C1 segment of cervical spinal cord (tissue), 14 donors: ENCODE measurements at regions not wholly inside any gene's neighbourhood (a gene's known extent, or its start where the extent isn't known, plus 50 kb on each side); places are given as distances from the start of the nearest gene placed in this dataset.
"Not testable (repeated sequence)": the region's sequence is repeated elsewhere in the genome, so short reads cannot be mapped to it uniquely, and the experiment has no call there.

ENCODE experiments used
- DNase-seq, 14 donors: peaks; one replicate each; lab custom pipeline; 2025; lab: John Stamatoyannopoulos, UW

GRCh38 chr3:5741017-5741416 lies 553.5 kb downstream of the EDEM1 start:
- DNase-seq, result no peak

DNA sequence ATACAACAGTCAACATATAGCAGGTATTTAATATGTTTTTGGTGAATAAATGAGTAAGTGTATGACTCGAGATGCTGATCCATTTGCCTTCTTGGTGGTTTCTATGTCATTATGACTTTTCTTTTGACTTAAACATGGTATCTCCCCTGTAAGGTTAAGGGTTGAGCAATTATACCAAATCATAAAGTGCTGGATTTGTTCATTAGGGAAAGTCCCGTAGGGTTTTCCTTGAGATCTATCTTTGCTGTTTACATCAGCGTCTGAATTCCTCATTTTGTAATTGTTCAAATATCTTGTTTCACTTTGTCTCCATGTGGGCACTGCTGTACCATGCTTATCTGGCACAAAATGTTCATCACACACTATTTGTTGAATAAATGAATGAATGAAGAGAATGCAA lies 562.6 kb downstream of the EDEM1 start:
- no peak for DNase-seq

DNA sequence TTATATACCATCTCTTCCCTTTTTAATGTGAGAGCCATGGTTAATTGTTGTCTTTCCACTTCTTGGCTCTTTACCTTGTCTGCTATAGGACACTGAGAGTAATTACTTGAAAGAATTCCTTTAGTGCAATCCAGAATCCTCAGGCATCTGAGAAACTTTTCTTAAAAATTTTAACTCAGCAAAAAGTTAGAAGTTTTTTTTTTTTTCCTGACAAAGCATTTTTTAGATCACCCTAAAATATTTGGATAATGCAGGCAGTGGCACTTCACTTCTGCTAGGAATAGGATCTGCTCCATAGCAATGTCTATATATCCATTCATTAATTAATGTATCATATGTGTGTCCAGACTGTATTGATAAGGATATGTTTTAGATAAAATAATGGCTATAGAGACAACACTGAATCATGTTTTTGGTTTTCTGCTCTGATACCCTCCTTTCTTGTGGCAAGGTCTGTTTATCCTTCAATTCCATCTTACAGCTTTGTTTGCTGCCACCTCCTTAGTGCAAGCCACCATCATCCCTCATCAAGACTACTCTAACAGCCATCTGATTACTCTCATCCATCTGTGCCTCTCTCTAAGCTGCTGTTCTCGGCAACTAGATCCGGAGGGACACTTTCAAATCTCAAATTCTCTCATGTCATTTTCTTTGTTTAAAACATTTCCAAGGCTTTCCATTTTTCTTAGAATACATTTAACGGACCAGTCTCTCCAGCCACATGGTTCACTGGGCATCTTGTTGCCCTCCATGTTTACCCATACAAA lies 563.5 kb downstream of the EDEM1 start:
- DNase-seq, result no peak

GRCh38 chr3:5754602-5755001 lies 567.1 kb downstream of the EDEM1 start:
- no peak for DNase-seq

DNA sequence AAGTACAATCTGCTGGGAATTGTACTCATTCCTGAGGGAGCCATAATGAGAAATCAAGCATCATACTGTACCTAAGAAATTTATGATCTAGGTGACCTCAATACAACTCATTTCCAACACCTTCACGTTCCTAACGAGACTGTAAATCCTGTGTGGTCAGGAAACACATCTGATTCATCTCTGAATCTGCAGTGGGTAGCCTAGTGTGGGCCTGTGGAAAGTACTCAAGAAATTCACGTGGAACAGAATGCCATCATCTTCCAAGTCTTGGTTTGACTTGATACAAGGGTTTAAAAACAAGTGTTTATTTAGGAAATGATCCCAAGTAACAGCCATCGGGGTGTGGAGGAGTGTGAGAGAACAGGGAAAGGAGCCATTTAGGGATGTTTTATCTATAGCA lies 568.9 kb downstream of the EDEM1 start:
- no peak for DNase-seq

DNA sequence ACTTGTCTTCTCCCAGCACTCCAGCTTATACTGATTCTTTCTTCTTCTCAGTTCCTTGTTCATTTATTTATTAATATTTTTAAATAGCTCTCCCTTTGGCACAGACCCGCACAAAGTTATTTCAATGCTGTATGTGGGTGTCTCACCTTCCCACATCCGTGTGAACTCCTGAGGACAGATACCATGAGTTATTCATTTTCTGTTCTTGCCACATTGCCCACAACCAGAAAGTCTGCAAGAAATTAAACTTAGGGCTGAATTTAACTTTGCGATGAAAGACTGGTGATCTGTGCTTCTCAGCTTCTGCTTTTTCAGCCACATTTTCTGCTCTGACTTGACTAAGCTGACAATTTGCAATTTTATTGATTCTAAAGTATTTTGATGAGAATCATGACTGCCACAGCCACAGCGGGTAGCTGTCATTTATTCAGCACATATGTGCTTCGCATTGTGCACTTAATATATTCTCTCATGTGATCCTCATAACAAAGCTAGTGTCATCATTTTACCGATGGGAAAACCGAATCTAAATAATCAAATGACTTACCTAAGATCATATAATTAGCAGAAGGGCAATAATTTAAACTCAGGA lies 569.8 kb downstream of the EDEM1 start:
- no peak for DNase-seq

DNA sequence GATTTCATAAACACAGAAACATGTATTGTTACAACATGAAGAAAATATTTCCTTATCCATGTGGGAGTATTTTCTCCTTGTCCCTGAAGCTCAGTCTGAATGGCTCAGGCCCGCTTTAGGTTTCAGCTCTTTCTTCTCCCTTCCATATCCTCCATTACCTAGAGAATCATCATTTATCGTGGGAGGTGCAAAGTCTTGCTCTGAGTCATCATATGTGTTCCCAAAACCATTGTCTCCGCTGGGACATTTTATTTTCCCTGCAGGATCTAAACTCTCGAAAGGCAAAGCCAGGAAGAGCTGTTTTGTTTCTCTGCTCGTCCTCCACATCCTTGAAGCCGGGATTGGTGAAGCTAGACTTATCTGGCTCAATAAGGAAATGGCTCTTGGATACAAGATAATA lies 571.2 kb downstream of the EDEM1 start:
- DNase-seq, result no peak

- DNase-seq, result no peak
These were observed 575.0 kb downstream of the EDEM1 start for GRCh38 chr3:5762506-5762905.

- DNase-seq, result no peak
These were observed 579.3 kb downstream of the EDEM1 start for GRCh38 chr3:5766848-5767247.

DNA sequence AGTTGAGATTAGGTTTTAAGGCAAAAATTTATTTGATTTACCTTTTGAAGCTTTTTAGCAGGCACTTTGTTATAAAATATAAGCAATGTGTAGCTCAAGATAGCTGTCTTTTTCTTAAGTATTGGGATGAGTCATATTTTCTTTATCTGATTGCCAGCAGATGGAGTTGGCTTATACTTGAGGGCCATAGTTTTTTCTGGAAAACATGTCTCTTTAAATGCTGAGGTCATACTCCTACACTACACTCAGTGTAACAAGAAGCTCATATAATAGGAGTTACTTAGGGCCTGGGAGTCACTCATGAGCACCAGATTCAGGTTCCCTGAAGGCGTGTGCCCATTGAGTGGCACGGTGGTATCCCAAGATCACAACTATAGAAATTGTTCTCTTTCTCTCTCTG lies 579.8 kb downstream of the EDEM1 start:
- DNase-seq, result no peak

DNA sequence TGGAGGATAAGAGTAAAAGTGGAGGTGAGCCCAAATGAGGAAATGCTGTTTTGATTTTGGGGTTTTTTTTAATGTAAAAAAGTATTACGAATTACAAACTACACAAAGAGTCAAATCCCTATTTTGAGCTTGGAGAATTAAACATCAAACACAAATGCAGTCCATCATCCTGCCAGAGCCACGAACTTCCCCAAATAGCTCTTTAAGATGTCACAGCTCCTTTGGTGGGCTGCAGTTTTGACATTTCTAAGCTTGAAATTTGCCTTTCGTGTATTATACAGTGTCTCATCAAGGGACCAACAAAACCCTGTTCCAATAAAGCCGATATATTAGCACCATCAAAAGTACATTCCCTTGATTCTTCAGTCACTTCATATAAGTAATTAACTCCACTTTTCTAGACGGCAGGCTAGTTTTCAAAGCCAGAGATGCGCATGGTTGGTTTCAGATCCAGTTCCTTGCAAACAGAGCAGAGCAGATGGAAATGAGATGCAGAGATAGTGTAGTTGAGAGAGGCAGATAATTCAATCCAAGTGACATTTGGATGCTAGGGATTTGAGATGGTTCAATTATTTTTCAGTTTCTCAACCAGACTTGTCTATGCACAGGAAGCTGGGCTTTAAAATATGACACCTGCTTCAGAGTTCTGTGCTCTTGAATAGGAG lies 580.9 kb downstream of the EDEM1 start:
- DNase-seq, result no peak

- DNase-seq, result no peak
These were observed 582.3 kb downstream of the EDEM1 start for GRCh38 chr3:5769825-5770224.

- no peak for DNase-seq
These were observed 586.8 kb downstream of the EDEM1 start for GRCh38 chr3:5774337-5774736.

- DNase-seq, result not testable (repeated sequence)
These were observed 587.6 kb downstream of the EDEM1 start for GRCh38 chr3:5775100-5775499.

- DNase-seq, result no peak
These were observed 597.2 kb downstream of the EDEM1 start for GRCh38 chr3:5784690-5785089.

DNA sequence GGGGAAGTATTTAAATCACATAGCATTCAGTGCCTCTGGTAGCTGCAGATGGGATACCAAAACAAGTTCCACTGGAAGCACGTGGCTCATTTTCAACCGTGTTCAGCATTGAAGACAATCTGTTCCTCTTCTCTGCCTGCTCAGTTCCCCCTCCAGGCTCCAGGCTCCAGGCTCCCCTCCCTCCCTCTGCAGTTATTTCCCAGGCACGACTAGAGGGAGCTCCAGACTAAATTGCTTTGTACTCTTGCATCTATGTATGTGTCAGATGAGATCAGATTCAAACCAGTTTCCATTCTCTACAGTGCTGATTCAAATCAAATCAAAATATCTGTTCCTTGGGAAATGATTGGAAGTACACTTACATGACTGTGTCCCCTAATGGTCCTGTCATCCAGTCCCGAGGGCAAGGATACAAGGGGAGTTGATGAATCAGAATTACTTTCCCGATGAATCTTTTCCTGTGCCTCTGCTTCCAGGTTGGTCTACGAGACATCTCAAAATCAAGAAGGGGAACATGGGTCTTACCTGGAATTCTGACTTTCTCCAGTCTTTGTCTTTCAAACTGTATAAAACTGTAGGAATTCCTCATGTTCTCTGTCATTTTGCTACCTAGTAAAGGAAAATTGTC lies 600.5 kb downstream of the EDEM1 start:
- DNase-seq, result peak in 9 of 14 donors; percentile 0 to 31 (median 8)

- no peak for DNase-seq
These were observed 601.0 kb downstream of the EDEM1 start for GRCh38 chr3:5788496-5788895.

GRCh38 chr3:5791558-5791957 lies 604.1 kb downstream of the EDEM1 start:
- DNase-seq, result no peak

- DNase-seq, result no peak
These were observed 609.0 kb downstream of the EDEM1 start for GRCh38 chr3:5796541-5796940.

GRCh38 chr3:5798809-5799208 lies 611.3 kb downstream of the EDEM1 start:
- no peak for DNase-seq

- DNase-seq, result no peak
These were observed 611.9 kb downstream of the EDEM1 start for GRCh38 chr3:5799398-5799797.

DNA sequence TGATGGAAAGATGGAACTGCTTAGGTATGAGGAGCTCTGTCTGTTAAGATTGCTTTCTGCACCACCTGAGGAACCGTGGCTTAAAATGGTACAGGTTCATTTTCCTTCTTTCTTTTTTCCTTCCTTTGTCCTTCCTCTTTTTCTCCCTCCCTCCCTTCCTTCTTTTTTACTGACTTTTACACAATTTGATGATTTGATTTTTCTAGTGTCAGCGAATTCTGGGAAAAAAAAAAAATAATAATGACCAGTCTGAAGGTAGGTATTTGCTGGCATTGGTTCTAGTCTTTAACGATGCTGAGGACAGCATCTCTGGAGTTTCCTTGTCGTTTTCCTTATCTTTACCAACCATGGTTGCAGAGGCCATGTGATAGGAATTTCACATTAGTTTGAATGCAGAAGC lies 613.5 kb downstream of the EDEM1 start:
- no peak for DNase-seq

DNA sequence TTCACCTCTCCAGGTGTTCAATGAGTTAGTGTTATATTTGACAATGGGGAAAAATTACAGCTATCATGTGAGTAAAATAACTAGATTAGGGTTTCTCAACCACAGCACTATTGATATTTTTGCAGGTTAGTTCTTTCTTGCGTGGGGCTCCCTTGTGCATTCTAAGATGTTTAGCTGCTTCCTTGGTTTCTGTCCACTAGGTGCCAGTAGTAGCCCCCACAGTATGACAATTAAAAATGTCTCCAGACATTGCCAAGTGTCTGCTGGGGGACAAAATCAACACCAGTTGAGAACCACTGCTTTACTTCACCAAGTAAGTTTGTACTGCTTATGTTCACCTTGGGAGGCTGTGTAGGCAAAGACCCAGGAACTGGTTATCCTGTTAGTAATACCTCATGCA lies 618.7 kb downstream of the EDEM1 start:
- DNase-seq, result no peak
